ENCODE measurements at regions not wholly inside any gene's neighbourhood (a gene's known extent, or its start where the extent isn't known, plus 50 kb on each side); places are given as distances from the start of the nearest gene placed in this dataset.

GRCh38 chr14:43165651-43166050 lies 1341.4 kb downstream of the FSCB start (continued):
- TF ChIP-seq ZNF462 (CRISPR knock-in tag; IDR thresholded peaks at IDR 0.05) (no peak), JUNB (IDR thresholded peaks at IDR 0.05; ENCODE audit: unreplicated experiment) (no peak), REST (IDR thresholded peaks at IDR 0.05; ENCODE audit: unreplicated experiment) (no peak), EZH2phosphoT487 (IDR thresholded peaks at IDR 0.05; ENCODE audit: unreplicated experiment) (no peak), STAT1 (IDR thresholded peaks at IDR 0.05; ENCODE audit: unreplicated experiment) (no peak), ETS1 (IDR thresholded peaks at IDR 0.05) (no peak), ZNF114 (CRISPR knock-in tag; IDR thresholded peaks at IDR 0.05) (no peak), POLR2AphosphoS5 (IDR thresholded peaks at IDR 0.05; ENCODE audit: low read depth) (no peak), CREB1 (CRISPR knock-in tag; IDR thresholded peaks at IDR 0.05; ENCODE audit: low read depth) (no peak)

Data from GM23338 (cell line).